H54 (cell line): ENCODE measurements at regions not wholly inside any gene's neighbourhood (a gene's known extent, or its start where the extent isn't known, plus 50 kb on each side); places are given as distances from the start of the nearest gene placed in this dataset.

Source experiments
- DNase-seq: peaks from one replicate; pipeline ENCODE4 v3.0.0; 2011; ENCODE audit warnings: low spot score, mixed read lengths; ENCODE audit not compliant: insufficient read length
- FAIRE-seq: peaks from 3 replicates; lab custom pipeline; 2011; peaks lifted over from hg19 to GRCh38; lab: Jason Lieb, UNC
- POLR2A ChIP-seq: IDR thresholded peaks from 2 replicates; pipeline ENCODE4 v1.6.1; 2011; ENCODE audit warnings: low read depth, mild to moderate bottlenecking, low read length

- DNase-seq (no peak), FAIRE-seq (no peak)
- TF ChIP-seq POLR2A = no peak
Measured at GRCh38 chr21:25149022-25149421, 458.3 kb downstream of the MRPL39 start.

- DNase-seq = no peak
- FAIRE-seq = no peak
- TF ChIP-seq POLR2A = no peak
Measured at GRCh38 chr21:25139414-25139813, 467.9 kb downstream of the MRPL39 start.

GRCh38 chr21:25133939-25134338, 473.3 kb downstream of the MRPL39 start:
- DNase-seq (no peak), FAIRE-seq (no peak)
- TF ChIP-seq POLR2A = no peak

- DNase-seq (no peak), FAIRE-seq (no peak)
- no peak for TF ChIP-seq POLR2A
Measured at GRCh38 chr21:25127811-25128210, 479.5 kb downstream of the MRPL39 start.

GRCh38 chr21:25127007-25127406, 480.3 kb downstream of the MRPL39 start:
- TF ChIP-seq POLR2A = no peak
- no peak for FAIRE-seq

GRCh38 chr21:25126564-25126963, 480.7 kb downstream of the MRPL39 start:
- FAIRE-seq = no peak
- no peak for DNase-seq
- no peak for TF ChIP-seq POLR2A

More at GRCh38 chr21:25127007-25127406, 480.3 kb downstream of the MRPL39 start:
- no peak for DNase-seq

GRCh38 chr21:25118648-25119047, 488.6 kb downstream of the MRPL39 start:
- DNase-seq (no peak), FAIRE-seq (no peak)
- TF ChIP-seq POLR2A = no peak

GRCh38 chr21:25115021-25115420, 492.3 kb downstream of the MRPL39 start:
- no peak for DNase-seq
- FAIRE-seq = no peak
- no peak for TF ChIP-seq POLR2A

GRCh38 chr21:25107708-25108107, 499.6 kb downstream of the MRPL39 start:
- TF ChIP-seq POLR2A = 0 out of 2 replicates have a peak, but pooled peaks have one; percentile 17
- FAIRE-seq (peak; percentile 84), DNase-seq (peak; percentile 3)

GRCh38 chr21:25103500-25104207, 503.6 kb downstream of the MRPL39 start:
- DNase-seq = no peak
- FAIRE-seq = no peak
- TF ChIP-seq POLR2A = no peak

- DNase-seq (no peak), FAIRE-seq (no peak)
- TF ChIP-seq POLR2A = no peak
Measured at GRCh38 chr21:25097648-25098047, 509.6 kb downstream of the MRPL39 start.

GRCh38 chr21:25094695-25095094, 512.6 kb downstream of the MRPL39 start:
- FAIRE-seq (no peak), DNase-seq (no peak)
- no peak for TF ChIP-seq POLR2A

GRCh38 chr21:25092441-25093011, 514.8 kb downstream of the MRPL39 start:
- no peak for TF ChIP-seq POLR2A
- no peak for DNase-seq
- FAIRE-seq = no peak

- FAIRE-seq = no peak
- DNase-seq = no peak
- no peak for TF ChIP-seq POLR2A
Measured at GRCh38 chr21:25081096-25081495, 526.2 kb downstream of the MRPL39 start.

- FAIRE-seq (no peak), DNase-seq (no peak)
- TF ChIP-seq POLR2A = no peak
Measured at GRCh38 chr21:25080661-25081060, 526.6 kb downstream of the MRPL39 start.
